Naive thymus-derived CD4-positive, alpha-beta T cell (primary cell): ENCODE measurements at regions not wholly inside any gene's neighbourhood (a gene's known extent, or its start where the extent isn't known, plus 50 kb on each side); places are given as distances from the start of the nearest gene placed in this dataset.
"Not testable (repeated sequence)": the region's sequence is repeated elsewhere in the genome, so short reads cannot be mapped to it uniquely, and the experiment has no call there.

ENCODE experiments used
- ATAC-seq: fragments of 150-1000 bp; cut with Tn5 transposase; 2 replicates; pipeline ENCODE4 v1.10.0; 2021; ENCODE audit warnings: mild to moderate bottlenecking, moderate library complexity
- CTCF ChIA-PET: fragments of 350-600 bp; sonication (Branson Sonifier 250); formaldehyde crosslinking; loops from one replicate; lab custom pipeline; 2021; ENCODE audit warnings: antibody characterized with exemption; lab: Charles Lee
- POLR2A ChIA-PET: fragments of 350-600 bp; sonication (Branson Sonifier 250); formaldehyde crosslinking; loops from one replicate; lab custom pipeline; 2021; ENCODE audit warnings: antibody characterized with exemption, inconsistent platforms; lab: Charles Lee
- DNase-seq, 9 donors: peaks; one replicate each; pipeline versions ENCODE4 v3.0.0 to v3.0.0-alpha.2; 2020 to 2022; ENCODE audit warnings: mixed read lengths in 1 of 9
- H3K27ac ChIP-seq: one replicate; pipeline ENCODE4 v1.7.0; 2013; ENCODE audit warnings: mild to moderate bottlenecking, low read depth, low read length, moderate library complexity
- H3K27me3 ChIP-seq, 2 donors: one replicate each; pipeline ENCODE4 v1.7.0; 2013; ENCODE audit warnings: low read length in 2 of 2, mild to moderate bottlenecking in 2 of 2, moderate library complexity in 2 of 2; ENCODE audit not compliant: control insufficient read depth in 2 of 2, insufficient read depth in 2 of 2
- H3K36me3 ChIP-seq, 3 experiments: 1 replicate in 2 of 3; 2 replicates in 1 of 3; pipeline ENCODE4 v1.7.0; 2013; ENCODE audit warnings: low read length in 3 of 3, mild to moderate bottlenecking in 3 of 3, moderate library complexity in 1 of 3; ENCODE audit not compliant: insufficient read depth in 3 of 3, control insufficient read depth in 2 of 3
- H3K4me1 ChIP-seq, 2 donors: one replicate each; pipeline ENCODE4 v1.7.0; 2013; ENCODE audit warnings: low read length in 2 of 2, mild to moderate bottlenecking in 2 of 2, moderate library complexity in 1 of 2; ENCODE audit not compliant: control insufficient read depth in 2 of 2, insufficient read depth in 2 of 2
- H3K4me3 ChIP-seq: 2 replicates; pipeline ENCODE4 v1.7.0; 2013; ENCODE audit warnings: mild to moderate bottlenecking, low read length
- H3K9me3 ChIP-seq, 3 experiments: 1 replicate in 2 of 3; 2 replicates in 1 of 3; pipeline ENCODE4 v1.7.0; 2013; ENCODE audit warnings: low read length in 3 of 3; ENCODE audit not compliant: control insufficient read depth in 2 of 3
- H3K27ac Mint-ChIP-seq, 9 donors: one replicate each; pipeline ENCODE4 v1.8.0; 2020 to 2022; ENCODE audit warnings: mixed read lengths in 9 of 9, mild to moderate bottlenecking in 8 of 9, moderate library complexity in 5 of 9, inconsistent platforms in 2 of 9
- H3K27me3 Mint-ChIP-seq, 5 donors: one replicate each; pipeline ENCODE4 v1.8.0; 2021 to 2022; ENCODE audit warnings: mixed read lengths in 5 of 5, mild to moderate bottlenecking in 1 of 5
- H3K36me3 Mint-ChIP-seq, 5 donors: one replicate each; pipeline ENCODE4 v1.8.0; 2020 to 2022; ENCODE audit warnings: mixed read lengths in 5 of 5, mild to moderate bottlenecking in 3 of 5, inconsistent platforms in 1 of 5
- H3K4me1 Mint-ChIP-seq, 7 donors: one replicate each; pipeline ENCODE4 v1.8.0; 2020 to 2022; ENCODE audit warnings: mixed read lengths in 7 of 7, mild to moderate bottlenecking in 3 of 7, inconsistent platforms in 1 of 7
- H3K4me3 Mint-ChIP-seq, 10 donors: one replicate each; pipeline ENCODE4 v1.8.0; 2020 to 2022; ENCODE audit warnings: mild to moderate bottlenecking in 10 of 10, mixed read lengths in 10 of 10, moderate library complexity in 6 of 10, inconsistent platforms in 2 of 10
- H3K9me3 Mint-ChIP-seq, 11 donors: one replicate each; pipeline ENCODE4 v1.8.0; 2020 to 2022; ENCODE audit warnings: mixed read lengths in 11 of 11, mild to moderate bottlenecking in 4 of 11, inconsistent platforms in 1 of 11, moderate library complexity in 1 of 11
- intact Hi-C, 2 donors: fragments of 100-400 bp; cut with micrococcal nuclease; formaldehyde crosslinking; loops; one replicate each; pipeline ENCODE4 v1.15.1; 2023

- H3K4me1 ChIP-seq, POLR2A ChIA-PET, H3K4me1 Mint-ChIP-seq, DNase-seq, H3K36me3 ChIP-seq, CTCF ChIA-PET, H3K4me3 Mint-ChIP-seq, H3K36me3 Mint-ChIP-seq, H3K27ac ChIP-seq, ATAC-seq, H3K9me3 Mint-ChIP-seq, H3K4me3 ChIP-seq, intact Hi-C loops, H3K27me3 ChIP-seq, H3K27ac Mint-ChIP-seq, H3K9me3 ChIP-seq: not testable (repeated sequence)
- H3K27me3 Mint-ChIP-seq, result peaks cover 14 to 44% (median 17%) of the 10 kb centered on the region in 5 donors
Observed at GRCh38 chr11:71745656-71746055, 87.3 kb upstream of the DEFB108B start.

DNA sequence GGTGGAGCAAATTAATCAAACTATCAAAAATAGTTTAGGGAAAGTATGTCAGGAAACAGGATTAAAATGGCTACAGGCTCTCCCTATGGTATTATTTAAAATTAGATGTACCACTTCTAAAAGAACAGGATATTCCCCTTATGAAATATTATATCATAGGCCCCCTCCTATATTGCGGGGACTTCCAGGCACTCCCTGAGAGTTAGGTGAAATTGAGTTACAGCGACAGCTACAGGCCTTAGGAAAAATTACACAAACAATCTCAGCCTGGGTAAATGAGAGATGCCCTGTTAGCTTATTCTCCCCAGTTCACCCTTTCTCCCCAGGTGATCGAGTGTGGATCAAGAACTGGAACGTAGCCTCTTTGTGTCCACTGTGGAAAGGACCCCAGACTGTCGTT is 86.7 kb upstream of the DEFB108B start:
- POLR2A ChIA-PET, ATAC-seq, H3K27me3 ChIP-seq, H3K27ac Mint-ChIP-seq, H3K4me1 ChIP-seq, H3K9me3 ChIP-seq, CTCF ChIA-PET, DNase-seq, H3K9me3 Mint-ChIP-seq, H3K4me1 Mint-ChIP-seq, H3K4me3 ChIP-seq, H3K4me3 Mint-ChIP-seq, H3K36me3 Mint-ChIP-seq, intact Hi-C loops, H3K36me3 ChIP-seq, H3K27ac ChIP-seq: not testable (repeated sequence)
- H3K27me3 Mint-ChIP-seq, result peaks cover 14 to 45% (median 17%) of the 10 kb centered on the region in 5 donors

GRCh38 chr11:71748965-71749620 is 83.9 kb upstream of the DEFB108B start:
- H3K4me1 Mint-ChIP-seq, CTCF ChIA-PET, intact Hi-C loops: not testable (repeated sequence)

DNA sequence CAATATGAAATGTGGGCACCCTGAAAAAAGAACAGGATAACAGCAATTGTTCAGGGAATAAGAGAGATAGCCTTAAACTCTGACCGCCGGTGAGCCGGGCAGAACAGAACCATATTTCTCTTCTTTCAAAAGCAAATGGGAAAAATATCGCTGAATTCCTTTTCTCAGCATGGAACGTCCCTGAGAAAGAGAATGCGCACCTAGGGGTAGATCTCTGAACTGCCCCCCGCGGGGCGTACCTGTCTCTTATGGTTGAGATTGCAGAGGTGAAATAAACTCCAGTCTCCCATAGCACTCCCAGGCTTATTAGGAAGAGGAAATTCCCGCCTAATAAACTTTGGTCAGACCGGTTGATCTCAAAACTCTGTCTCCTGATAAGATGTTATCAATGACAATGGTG is 82.1 kb upstream of the DEFB108B start:
- H3K9me3 Mint-ChIP-seq, H3K36me3 ChIP-seq, H3K27ac ChIP-seq, H3K9me3 ChIP-seq, H3K4me1 Mint-ChIP-seq, H3K4me3 ChIP-seq, ATAC-seq, intact Hi-C loops, H3K4me1 ChIP-seq, DNase-seq, POLR2A ChIA-PET, H3K4me3 Mint-ChIP-seq, CTCF ChIA-PET, H3K27me3 ChIP-seq, H3K27ac Mint-ChIP-seq, H3K36me3 Mint-ChIP-seq: not testable (repeated sequence)
- H3K27me3 Mint-ChIP-seq, result peaks cover 13 to 47% (median 22%) of the 10 kb centered on the region in 5 donors

More at GRCh38 chr11:71748965-71749620, 83.9 kb upstream of the DEFB108B start:
- H3K4me3 ChIP-seq, POLR2A ChIA-PET, H3K36me3 ChIP-seq, H3K9me3 Mint-ChIP-seq, H3K27ac ChIP-seq, H3K9me3 ChIP-seq, H3K4me3 Mint-ChIP-seq, H3K4me1 ChIP-seq, H3K27me3 ChIP-seq, ATAC-seq, H3K36me3 Mint-ChIP-seq, H3K27ac Mint-ChIP-seq, DNase-seq: not testable (repeated sequence)
- H3K27me3 Mint-ChIP-seq, result peaks cover 17 to 48% (median 19%) of the 10 kb centered on the region in 5 donors

GRCh38 chr11:71764695-71765491 is 68.1 kb upstream of the DEFB108B start:
- H3K4me3 ChIP-seq, H3K36me3 Mint-ChIP-seq, H3K27me3 ChIP-seq, intact Hi-C loops, DNase-seq, ATAC-seq, H3K27ac ChIP-seq, H3K36me3 ChIP-seq, H3K4me1 Mint-ChIP-seq, H3K4me1 ChIP-seq, H3K4me3 Mint-ChIP-seq, H3K9me3 ChIP-seq, H3K27ac Mint-ChIP-seq, H3K9me3 Mint-ChIP-seq, CTCF ChIA-PET, POLR2A ChIA-PET: not testable (repeated sequence)
- peaks cover 4 to 15% (median 6%) of the 10 kb centered on the region in 5 donors for H3K27me3 Mint-ChIP-seq

DNA sequence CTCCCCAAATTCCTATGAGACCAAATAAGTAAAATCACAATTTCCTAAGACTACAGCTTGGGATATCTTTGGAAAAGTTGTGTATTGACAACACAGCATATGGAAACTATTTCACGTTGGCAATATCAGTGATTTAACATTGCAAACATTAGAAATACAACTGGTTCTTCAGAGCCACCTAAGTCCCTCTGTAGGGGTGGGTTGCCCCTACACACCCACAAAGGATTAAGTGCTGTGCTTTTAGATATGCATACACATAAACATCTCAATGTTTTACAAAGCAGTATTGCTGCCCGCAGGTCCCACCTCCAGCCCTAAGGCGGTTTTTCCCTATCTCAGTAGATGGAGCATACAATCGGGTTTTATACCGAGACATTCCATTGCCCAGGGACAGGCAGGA is 66.0 kb upstream of the DEFB108B start:
- H3K4me1 ChIP-seq, POLR2A ChIA-PET, H3K36me3 Mint-ChIP-seq, H3K27ac Mint-ChIP-seq, H3K4me1 Mint-ChIP-seq, DNase-seq, H3K4me3 ChIP-seq, H3K36me3 ChIP-seq, ATAC-seq, H3K27ac ChIP-seq, H3K9me3 ChIP-seq, intact Hi-C loops, H3K27me3 ChIP-seq, H3K4me3 Mint-ChIP-seq, H3K9me3 Mint-ChIP-seq: not testable (repeated sequence)
- CTCF ChIA-PET, result interaction anchor here (0.6 kb wide), 1 partner anchor 87 kb away, joined by 3 read pairs; no protein-coding TSS in a partner anchor
- H3K27me3 Mint-ChIP-seq, result peaks cover 4 to 18% (median 10%) of the 10 kb centered on the region in 5 donors

DNA sequence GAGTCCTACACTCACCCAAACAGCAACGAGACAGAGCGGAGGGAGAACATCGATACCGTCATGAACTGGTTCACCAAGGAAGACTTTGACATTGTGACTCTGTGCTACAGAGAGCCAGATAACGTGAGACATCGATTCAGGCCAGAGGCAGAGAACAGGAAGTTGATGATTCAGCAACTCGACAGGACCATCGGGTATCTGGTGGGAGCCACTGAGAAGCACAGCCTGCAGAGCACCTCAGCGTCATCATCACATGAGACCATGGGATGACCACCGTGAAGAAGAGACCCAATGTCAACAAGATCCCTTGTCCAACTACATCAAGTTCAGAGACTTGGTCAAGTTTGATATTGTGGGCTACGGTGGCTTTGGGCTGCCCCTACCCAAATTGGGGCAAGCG is 60.8 kb upstream of the DEFB108B start:
- H3K27ac Mint-ChIP-seq, H3K4me1 Mint-ChIP-seq, H3K27me3 ChIP-seq, H3K9me3 Mint-ChIP-seq, H3K27ac ChIP-seq, H3K4me1 ChIP-seq, H3K36me3 ChIP-seq, H3K9me3 ChIP-seq, DNase-seq, POLR2A ChIA-PET, H3K4me3 ChIP-seq, CTCF ChIA-PET, intact Hi-C loops, H3K36me3 Mint-ChIP-seq, ATAC-seq, H3K4me3 Mint-ChIP-seq: not testable (repeated sequence)
- peaks cover 0 to 13% (median 4%) of the 10 kb centered on the region in 5 donors for H3K27me3 Mint-ChIP-seq
